Glutamatergic neuron (in vitro differentiated cells): ENCODE measurements at regions not wholly inside any gene's neighbourhood (a gene's known extent, or its start where the extent isn't known, plus 50 kb on each side); places are given as distances from the start of the nearest gene placed in this dataset.

Experiments
- DNase-seq: peaks from one replicate; pipeline ENCODE4 v3.0.0; 2022
- H3K27ac Mint-ChIP-seq: one replicate; pipeline ENCODE4 v1.8.0; 2020; ENCODE audit warnings: mild to moderate bottlenecking, mixed read lengths, inconsistent platforms; ENCODE audit not compliant: unreplicated experiment
- H3K27me3 Mint-ChIP-seq: one replicate; pipeline ENCODE4 v1.8.0; 2020; ENCODE audit warnings: mild to moderate bottlenecking, moderate library complexity, mixed read lengths, inconsistent platforms; ENCODE audit not compliant: unreplicated experiment
- H3K36me3 Mint-ChIP-seq: one replicate; pipeline ENCODE4 v1.8.0; 2020; ENCODE audit warnings: mild to moderate bottlenecking, mixed read lengths, inconsistent platforms; ENCODE audit not compliant: unreplicated experiment
- H3K4me1 Mint-ChIP-seq: one replicate; pipeline ENCODE4 v1.8.0; 2020; ENCODE audit warnings: mild to moderate bottlenecking, low read depth, mixed read lengths, inconsistent platforms; ENCODE audit not compliant: unreplicated experiment
- H3K4me3 Mint-ChIP-seq: one replicate; pipeline ENCODE4 v1.8.0; 2020; ENCODE audit warnings: mild to moderate bottlenecking, mixed read lengths, inconsistent platforms; ENCODE audit not compliant: unreplicated experiment
- H3K9me3 Mint-ChIP-seq: one replicate; pipeline ENCODE4 v1.8.0; 2020; ENCODE audit warnings: mild to moderate bottlenecking, moderate library complexity, mixed read lengths, inconsistent platforms; ENCODE audit not compliant: unreplicated experiment
- CTCF ChIP-seq: fragments of 200-600 bp; sonication (generic); IDR thresholded peaks from one replicate; pipeline ENCODE4 v1.5.0; 2021; ENCODE audit not compliant: partially characterized antibody, unreplicated experiment

GRCh38 chr2:138182937-138183312, 218.7 kb downstream of the HNMT start:
- Mint-ChIP-seq H3K27ac (no peak overlapping the region), H3K36me3 (no peaks in the 10 kb centered on the region)

GRCh38 chr2:138183705-138184104, 219.4 kb downstream of the HNMT start:
- Mint-ChIP-seq H3K27ac (no peak overlapping the region), H3K36me3 (no peaks in the 10 kb centered on the region), H3K9me3 (no peaks in the 10 kb centered on the region), H3K27me3 (no peaks in the 10 kb centered on the region), H3K4me3 (no peak overlapping the region), H3K4me1 (peaks cover 6% of the 10 kb centered on the region)
- TF ChIP-seq CTCF, result no peak
- no peak for DNase-seq

More at GRCh38 chr2:138182937-138183312, 218.7 kb downstream of the HNMT start:
- no peak for TF ChIP-seq CTCF
- Mint-ChIP-seq H3K4me3 (no peak overlapping the region), H3K27me3 (no peaks in the 10 kb centered on the region), H3K9me3 (no peaks in the 10 kb centered on the region), H3K4me1 (peaks cover 6% of the 10 kb centered on the region)
- DNase-seq, result no peak

- Mint-ChIP-seq H3K27me3 (no peaks in the 10 kb centered on the region), H3K36me3 (no peaks in the 10 kb centered on the region), H3K27ac (no peak overlapping the region), H3K4me1 (peaks cover 6% of the 10 kb centered on the region), H3K9me3 (no peaks in the 10 kb centered on the region), H3K4me3 (no peak overlapping the region)
- DNase-seq, result no peak
- TF ChIP-seq CTCF, result no peak
Measured at GRCh38 chr2:138184428-138184827, 220.2 kb downstream of the HNMT start.

- H3K36me3 Mint-ChIP-seq, result no peaks in the 10 kb centered on the region
- no peak overlapping the region for H3K27ac Mint-ChIP-seq
- no peak for TF ChIP-seq CTCF
- H3K4me1 Mint-ChIP-seq, result peaks cover 6% of the 10 kb centered on the region
- H3K27me3 Mint-ChIP-seq, result no peaks in the 10 kb centered on the region
- H3K4me3 Mint-ChIP-seq, result no peak overlapping the region
- no peak for DNase-seq
- H3K9me3 Mint-ChIP-seq, result no peaks in the 10 kb centered on the region
Measured at GRCh38 chr2:138185827-138186226, 221.6 kb downstream of the HNMT start.

GRCh38 chr2:138187221-138187620, 222.9 kb downstream of the HNMT start:
- Mint-ChIP-seq H3K9me3 (no peaks in the 10 kb centered on the region), H3K4me1 (peaks cover 6% of the 10 kb centered on the region), H3K36me3 (no peaks in the 10 kb centered on the region), H3K27me3 (no peaks in the 10 kb centered on the region), H3K27ac (no peak overlapping the region), H3K4me3 (no peak overlapping the region)
- no peak for TF ChIP-seq CTCF
- DNase-seq, result no peak
